ENCODE measurements at regions not wholly inside any gene's neighbourhood (a gene's known extent, or its start where the extent isn't known, plus 50 kb on each side); places are given as distances from the start of the nearest gene placed in this dataset.

GRCh38 chr2:2849464-2850217 lies 518.6 kb upstream of the MYT1L start:
- Histone ChIP-seq H3K27ac (ENCODE audit: poor library complexity, severe bottlenecking) (no peak overlapping the region), H3K4me1 (ENCODE audit: insufficient read depth, poor library complexity, severe bottlenecking) (no peaks in the 10 kb centered on the region), H3K4me3 (ENCODE audit: severe bottlenecking) (no peak overlapping the region), H3K9me3 (ENCODE audit: severe bottlenecking) (peaks cover 3% of the 10 kb centered on the region), H3K36me3 (ENCODE audit: low read depth) (no peaks in the 10 kb centered on the region), H3K27me3 (ENCODE audit: insufficient read depth, poor library complexity, severe bottlenecking) (no peaks in the 10 kb centered on the region)
- TF ChIP-seq CTCF (IDR thresholded peaks at IDR 0.05; ENCODE audit: poor library complexity, severe bottlenecking), result no peak
- ATAC-seq (ENCODE audit: low read depth), result no peak
- no peak for DNase-seq (ENCODE audit: low spot score)

- Histone ChIP-seq H3K4me1 (ENCODE audit: insufficient read depth, poor library complexity, severe bottlenecking) (no peaks in the 10 kb centered on the region), H3K27me3 (ENCODE audit: insufficient read depth, poor library complexity, severe bottlenecking) (no peaks in the 10 kb centered on the region), H3K4me3 (ENCODE audit: severe bottlenecking) (no peak overlapping the region), H3K27ac (ENCODE audit: poor library complexity, severe bottlenecking) (no peak overlapping the region), H3K9me3 (ENCODE audit: severe bottlenecking) (peaks cover 2% of the 10 kb centered on the region), H3K36me3 (ENCODE audit: low read depth) (no peaks in the 10 kb centered on the region)
- DNase-seq (ENCODE audit: low spot score), result no peak
- TF ChIP-seq CTCF (IDR thresholded peaks at IDR 0.05; ENCODE audit: poor library complexity, severe bottlenecking), result no peak
- no peak for ATAC-seq (ENCODE audit: low read depth)
Measured at GRCh38 chr2:2848621-2849333, 517.7 kb upstream of the MYT1L start.

DNA sequence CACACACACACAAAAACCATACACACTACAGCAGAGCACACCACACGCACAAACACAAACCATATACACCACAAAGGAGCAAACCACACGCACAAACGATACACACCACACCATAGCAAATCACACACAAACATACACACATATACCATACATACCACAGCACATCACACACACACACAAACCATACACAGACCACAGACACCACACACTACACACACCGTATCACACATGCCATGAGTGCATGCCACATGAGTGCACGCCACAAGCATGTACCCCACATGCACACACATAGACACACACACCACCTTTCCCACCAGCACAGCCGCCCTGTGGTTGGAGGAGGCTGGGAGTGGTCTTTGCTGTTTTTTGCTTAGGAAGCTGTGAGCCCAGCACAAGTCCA lies 517.1 kb upstream of the MYT1L start:
- Histone ChIP-seq H3K27me3 (ENCODE audit: insufficient read depth, poor library complexity, severe bottlenecking) (no peaks in the 10 kb centered on the region), H3K4me1 (ENCODE audit: insufficient read depth, poor library complexity, severe bottlenecking) (no peaks in the 10 kb centered on the region), H3K9me3 (ENCODE audit: severe bottlenecking) (no peaks in the 10 kb centered on the region), H3K4me3 (ENCODE audit: severe bottlenecking) (no peak overlapping the region), H3K36me3 (ENCODE audit: low read depth) (no peaks in the 10 kb centered on the region), H3K27ac (ENCODE audit: poor library complexity, severe bottlenecking) (no peak overlapping the region)
- TF ChIP-seq CTCF (IDR thresholded peaks at IDR 0.05; ENCODE audit: poor library complexity, severe bottlenecking), result no peak
- ATAC-seq (ENCODE audit: low read depth) (no peak), DNase-seq (ENCODE audit: low spot score) (no peak)

DNA sequence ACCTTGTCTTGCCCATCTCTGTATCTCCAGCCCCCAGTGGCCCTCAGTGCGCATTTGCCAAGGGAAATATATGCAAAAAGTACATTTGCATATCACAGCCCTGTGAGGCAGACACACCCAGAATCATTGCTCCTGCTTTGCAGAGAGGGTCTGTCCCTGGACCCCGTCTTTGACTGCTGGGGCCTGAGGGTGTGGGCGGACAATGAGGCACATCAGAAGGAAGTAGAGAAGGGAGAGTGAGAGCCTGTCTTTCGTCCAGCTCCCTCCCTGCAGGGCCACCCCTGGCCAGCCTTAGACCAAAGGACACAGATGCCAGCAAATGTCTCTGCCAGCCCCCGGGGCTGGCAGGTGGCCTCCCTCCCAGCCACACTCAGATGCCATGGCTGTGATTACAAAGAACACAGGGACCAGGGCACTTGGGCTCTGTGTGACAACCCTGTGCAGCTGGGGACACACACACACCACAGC lies 516.2 kb upstream of the MYT1L start:
- TF ChIP-seq CTCF (IDR thresholded peaks at IDR 0.05; ENCODE audit: poor library complexity, severe bottlenecking), result no peak

More for the DNA sequence above, 516.2 kb upstream of the MYT1L start:
- Histone ChIP-seq H3K4me3 (ENCODE audit: severe bottlenecking) (no peak overlapping the region), H3K27me3 (ENCODE audit: insufficient read depth, poor library complexity, severe bottlenecking) (no peaks in the 10 kb centered on the region), H3K9me3 (ENCODE audit: severe bottlenecking) (no peaks in the 10 kb centered on the region), H3K27ac (ENCODE audit: poor library complexity, severe bottlenecking) (no peak overlapping the region), H3K4me1 (ENCODE audit: insufficient read depth, poor library complexity, severe bottlenecking) (no peaks in the 10 kb centered on the region), H3K36me3 (ENCODE audit: low read depth) (no peaks in the 10 kb centered on the region)
- no peak for ATAC-seq (ENCODE audit: low read depth)
- no peak for DNase-seq (ENCODE audit: low spot score)

All from RWPE2 (cell line).